WTC11 (cell line): ENCODE measurements at regions not wholly inside any gene's neighbourhood (a gene's known extent, or its start where the extent isn't known, plus 50 kb on each side); places are given as distances from the start of the nearest gene placed in this dataset.

Experiments
- ATAC-seq: fragments of 200-7000 bp; cut with Tn5 transposase; 2 replicates; pipeline ENCODE4 v1.10.0; 2021; ENCODE audit warnings: mild to moderate bottlenecking, moderate library complexity
- CTCF ChIA-PET: fragments of 300-600 bp; sonication (Branson Sonifier 250); formaldehyde crosslinking; loops from one replicate; lab custom pipeline; 2021; ENCODE audit warnings: antibody characterized with exemption; lab: Charles Lee
- POLR2A ChIA-PET: fragments of 350-600 bp; sonication (Branson Sonifier 250); formaldehyde crosslinking; loops from one replicate; lab custom pipeline; 2021; ENCODE audit warnings: antibody characterized with exemption; lab: Charles Lee
- DNase-seq: peaks from one replicate; pipeline ENCODE4 v3.0.0; 2021; ENCODE audit warnings: low spot score
- H3K27ac Mint-ChIP-seq: 2 replicates; pipeline ENCODE4 v1.8.0; 2021; ENCODE audit warnings: mixed read lengths
- H3K27me3 Mint-ChIP-seq: 2 replicates; pipeline ENCODE4 v1.8.0; 2021; ENCODE audit warnings: low read depth, mild to moderate bottlenecking, moderate library complexity, mixed read lengths
- H3K36me3 Mint-ChIP-seq: 2 replicates; pipeline ENCODE4 v1.8.0; 2021; ENCODE audit warnings: mixed read lengths
- H3K4me1 Mint-ChIP-seq: 2 replicates; pipeline ENCODE4 v1.8.0; 2022; ENCODE audit warnings: mixed read lengths
- H3K4me3 Mint-ChIP-seq: 2 replicates; pipeline ENCODE4 v1.8.0; 2021; ENCODE audit warnings: mild to moderate bottlenecking, moderate library complexity, mixed read lengths
- H3K9me3 Mint-ChIP-seq: 2 replicates; pipeline ENCODE4 v1.8.0; 2021; ENCODE audit warnings: mixed read lengths
- AFF4 ChIP-seq: sonication (generic); formaldehyde crosslinking; IDR thresholded peaks from 2 replicates; pipeline ENCODE4 v1.8.1; 2023; ENCODE audit warnings: mild to moderate bottlenecking, missing genetic modification reagents, borderline replicate concordance
- CBFB ChIP-seq: sonication (generic); formaldehyde crosslinking; IDR thresholded peaks from 2 replicates; pipeline ENCODE4 v1.8.1; 2022; ENCODE audit warnings: mild to moderate bottlenecking, low read depth, missing genetic modification reagents
- E2F4 ChIP-seq: sonication (generic); formaldehyde crosslinking; IDR thresholded peaks from 2 replicates; pipeline ENCODE4 v1.8.1; 2022; ENCODE audit warnings: low read depth, mild to moderate bottlenecking, moderate library complexity, missing genetic modification reagents, borderline replicate concordance
- EMX1 ChIP-seq: fragments of 250-450 bp; sonication (Bioruptor Pico); IDR thresholded peaks from 2 replicates; pipeline ENCODE4 v1.8.0; 2021; ENCODE audit warnings: mild to moderate bottlenecking
- MXD4 ChIP-seq: fragments of 250-450 bp; sonication (Bioruptor Pico); IDR thresholded peaks from 2 replicates; pipeline ENCODE4 v1.8.0; 2021; ENCODE audit warnings: mild to moderate bottlenecking, moderate library complexity, borderline replicate concordance
- MYBL2 ChIP-seq: sonication (generic); formaldehyde crosslinking; IDR thresholded peaks from 2 replicates; pipeline ENCODE4 v1.8.1; 2023; ENCODE audit warnings: mild to moderate bottlenecking, moderate library complexity, missing genetic modification reagents
- NFE2L1 ChIP-seq: sonication (generic); formaldehyde crosslinking; IDR thresholded peaks from 2 replicates; pipeline ENCODE4 v1.8.1; 2023; ENCODE audit warnings: missing genetic modification reagents
- NR2C2 ChIP-seq: sonication (generic); formaldehyde crosslinking; IDR thresholded peaks from 2 replicates; pipeline ENCODE4 v1.8.0; 2022; ENCODE audit warnings: mild to moderate bottlenecking, missing genetic modification reagents
- NR3C1 ChIP-seq: sonication (generic); formaldehyde crosslinking; conservative IDR thresholded peaks from 2 replicates; pipeline ENCODE4 v1.8.1; 2023; ENCODE audit warnings: low read depth, mild to moderate bottlenecking, missing genetic modification reagents
- RELA ChIP-seq: sonication (generic); formaldehyde crosslinking; IDR thresholded peaks from 2 replicates; pipeline ENCODE4 v1.8.1; 2022; ENCODE audit warnings: missing genetic modification reagents, mild to moderate bottlenecking, borderline replicate concordance
- SMAD3 ChIP-seq: sonication (generic); formaldehyde crosslinking; IDR thresholded peaks from 2 replicates; pipeline ENCODE4 v1.8.0; 2022; ENCODE audit warnings: missing genetic modification reagents, mild to moderate bottlenecking, borderline replicate concordance
- SOX15 ChIP-seq: fragments of 250-450 bp; sonication (Bioruptor Pico); IDR thresholded peaks from 2 replicates; pipeline ENCODE4 v1.9.0; 2021; ENCODE audit warnings: mild to moderate bottlenecking
- TEAD1 ChIP-seq: sonication (generic); formaldehyde crosslinking; IDR thresholded peaks from 2 replicates; pipeline ENCODE4 v1.8.0; 2022; ENCODE audit warnings: mild to moderate bottlenecking, missing genetic modification reagents
- TP53 ChIP-seq: sonication (generic); formaldehyde crosslinking; IDR thresholded peaks from 2 replicates; pipeline ENCODE4 v1.8.1; 2023; ENCODE audit warnings: mild to moderate bottlenecking, missing genetic modification reagents
- ZBTB21 ChIP-seq: sonication (generic); formaldehyde crosslinking; IDR thresholded peaks from 2 replicates; pipeline ENCODE4 v1.8.1; 2023; ENCODE audit warnings: mild to moderate bottlenecking, missing genetic modification reagents, borderline replicate concordance
- ZBTB43 ChIP-seq: sonication (generic); formaldehyde crosslinking; IDR thresholded peaks from 2 replicates; pipeline ENCODE4 v1.8.1; 2023; ENCODE audit warnings: mild to moderate bottlenecking, missing genetic modification reagents
- ZMAT4 ChIP-seq: fragments of 250-450 bp; sonication (Bioruptor Pico); IDR thresholded peaks from 2 replicates; pipeline ENCODE4 v1.9.0; 2021; ENCODE audit warnings: mild to moderate bottlenecking
- ZNF121 ChIP-seq: sonication (generic); formaldehyde crosslinking; IDR thresholded peaks from 2 replicates; pipeline ENCODE4 v1.8.0; 2023; ENCODE audit warnings: missing genetic modification reagents
- ZNF281 ChIP-seq: sonication (generic); formaldehyde crosslinking; IDR thresholded peaks from 2 replicates; pipeline ENCODE4 v1.8.0; 2023; ENCODE audit warnings: mild to moderate bottlenecking, missing genetic modification reagents
- ZNF423 ChIP-seq: fragments of 250-450 bp; sonication (Bioruptor Pico); IDR thresholded peaks from 2 replicates; pipeline ENCODE4 v2.1.2; 2022; ENCODE audit warnings: mild to moderate bottlenecking, moderate library complexity
- TF ChIP-seq, protein P1 (sequence below): sonication (generic); formaldehyde crosslinking; IDR thresholded peaks from 2 replicates; pipeline ENCODE4 v1.8.1; 2023; ENCODE audit warnings: mild to moderate bottlenecking, missing genetic modification reagents, moderate library complexity

DNA sequence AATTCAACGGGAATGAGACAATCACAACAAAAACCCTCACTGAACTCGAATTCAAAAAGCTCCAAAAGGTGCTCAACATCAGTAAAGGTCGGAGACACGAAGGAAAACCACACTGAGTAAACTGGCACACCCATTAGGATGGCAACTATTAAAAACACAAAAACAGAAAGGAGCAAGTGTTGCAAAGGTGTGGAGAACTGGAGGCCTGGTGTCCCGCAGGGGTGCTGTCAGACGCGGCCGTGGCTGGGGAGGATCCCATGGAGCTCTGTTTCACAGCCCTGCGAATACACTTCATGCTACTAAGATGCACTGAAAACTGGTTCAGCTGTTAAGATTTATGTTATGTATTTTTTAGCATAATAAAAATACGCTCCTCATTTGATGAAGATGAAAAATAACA lies 730.6 kb downstream of the GALR1 start (continued):
- TF ChIP-seq AFF4 (CRISPR knock-in tag) = no peak
- no peak for TF ChIP-seq ZMAT4 (CRISPR knock-in tag)
- no peak for TF ChIP-seq ZNF281 (CRISPR knock-in tag)
- TF ChIP-seq RELA (CRISPR knock-in tag) = no peak
- no peak for TF ChIP-seq ZBTB21
- TF ChIP-seq SMAD3 (CRISPR knock-in tag) = no peak
- no peak for TF ChIP-seq E2F4 (CRISPR knock-in tag)
- TF ChIP-seq NR3C1 (CRISPR knock-in tag) = no peak
- TF ChIP-seq, all 79 proteins: peak for 0

- Mint-ChIP-seq H3K4me1 (peaks cover 4% of the 10 kb centered on the region; the same call in 1 of the 2 replicates), H3K4me3 (no peak overlapping the region), H3K36me3 (peaks cover 25% of the 10 kb centered on the region), H3K27me3 (no peaks in the 10 kb centered on the region; the same call in 1 of the 2 replicates), H3K9me3 (peaks cover 66% of the 10 kb centered on the region), H3K27ac (no peak overlapping the region)
- TF ChIP-seq MYBL2 (CRISPR knock-in tag) (no peak), ZNF121 (CRISPR knock-in tag) (no peak), SOX15 (CRISPR knock-in tag) (no peak), NFE2L1 (CRISPR knock-in tag) (no peak), ZBTB43 (CRISPR knock-in tag) (no peak), E2F4 (CRISPR knock-in tag) (no peak), TP53 (CRISPR knock-in tag) (no peak), TEAD1 (no peak), NR2C2 (no peak), MXD4 (CRISPR knock-in tag) (no peak), CBFB (CRISPR knock-in tag) (no peak), ZNF423 (CRISPR knock-in tag) (no peak), EMX1 (CRISPR knock-in tag) (no peak)
- TF ChIP-seq, protein P1, sequence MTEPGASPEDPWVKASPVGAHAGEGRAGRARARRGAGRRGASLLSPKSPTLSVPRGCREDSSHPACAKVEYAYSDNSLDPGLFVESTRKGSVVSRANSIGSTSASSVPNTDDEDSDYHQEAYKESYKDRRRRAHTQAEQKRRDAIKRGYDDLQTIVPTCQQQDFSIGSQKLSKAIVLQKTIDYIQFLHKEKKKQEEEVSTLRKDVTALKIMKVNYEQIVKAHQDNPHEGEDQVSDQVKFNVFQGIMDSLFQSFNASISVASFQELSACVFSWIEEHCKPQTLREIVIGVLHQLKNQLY (CRISPR knock-in tag) = no peak
- POLR2A ChIA-PET = no interaction called here
- CTCF ChIA-PET = no interaction called here
- no peak for ATAC-seq
- no peak for DNase-seq
These were observed 732.2 kb downstream of the GALR1 start for GRCh38 chr18:77981874-77982273.
